GM23338 (cell line): ENCODE measurements at regions not wholly inside any gene's neighbourhood (a gene's known extent, or its start where the extent isn't known, plus 50 kb on each side); places are given as distances from the start of the nearest gene placed in this dataset.

Experiments
- ATAC-seq: fragments of 200-7000 bp; cut with Tn5 transposase; 3 replicates; pipeline ENCODE4 v1.9.1; 2020
- DNase-seq: peaks from one replicate; pipeline ENCODE4 v3.0.0-alpha.2; 2015; ENCODE audit warnings: low spot score
- H2AFZ ChIP-seq: fragments of 200-600 bp; sonication (generic); 2 replicates; pipeline ENCODE4 v1.8.0; 2016; ENCODE audit warnings: antibody characterized with exemption, mild to moderate bottlenecking, moderate library complexity
- H3F3A ChIP-seq: fragments of 200-600 bp; sonication (generic); replicated peaks from 2 replicates; pipeline ENCODE4 v1.8.0; 2017; ENCODE audit warnings: antibody characterized with exemption, mixed run types, low read depth
- H3K27ac ChIP-seq: fragments of 200-600 bp; sonication (generic); 2 replicates; pipeline ENCODE4 v1.6.1; 2016; ENCODE audit warnings: low read depth
- H3K27me3 ChIP-seq: fragments of 200-600 bp; sonication (generic); 2 replicates; pipeline ENCODE4 v1.8.0; 2016; ENCODE audit warnings: mild to moderate bottlenecking, mixed run types, moderate library complexity; ENCODE audit not compliant: insufficient read depth
- H3K36me3 ChIP-seq: fragments of 200-600 bp; sonication (generic); 2 replicates; pipeline ENCODE4 v1.8.0; 2016; ENCODE audit warnings: mild to moderate bottlenecking; ENCODE audit not compliant: insufficient read depth
- H3K4me1 ChIP-seq: fragments of 200-600 bp; sonication (generic); 2 replicates; pipeline ENCODE4 v1.8.0; 2016; ENCODE audit warnings: mild to moderate bottlenecking, moderate library complexity; ENCODE audit not compliant: insufficient read depth
- H3K4me2 ChIP-seq: fragments of 200-600 bp; sonication (generic); 2 replicates; pipeline ENCODE4 v1.7.1; 2017; ENCODE audit warnings: mixed run types
- H3K4me3 ChIP-seq: fragments of 200-600 bp; sonication (generic); 2 replicates; pipeline ENCODE4 v1.6.1; 2016; ENCODE audit warnings: mixed run types
- H3K79me2 ChIP-seq: fragments of 200-600 bp; sonication (generic); replicated peaks from 2 replicates; pipeline ENCODE4 v1.8.0; 2017; ENCODE audit warnings: mild to moderate bottlenecking; ENCODE audit not compliant: insufficient read depth
- H3K9me2 ChIP-seq: fragments of 200-600 bp; sonication (generic); 2 replicates; pipeline ENCODE4 v1.8.0; 2017; ENCODE audit not compliant: insufficient read depth
- H4K20me1 ChIP-seq: fragments of 200-600 bp; sonication (generic); replicated peaks from 2 replicates; pipeline ENCODE4 v1.8.0; 2017; ENCODE audit warnings: mild to moderate bottlenecking; ENCODE audit not compliant: insufficient read depth
- H3K27ac Mint-ChIP-seq: 2 replicates; pipeline ENCODE4 v1.8.0; 2020; ENCODE audit warnings: inconsistent platforms, mild to moderate bottlenecking, moderate library complexity, mixed read lengths
- H3K27me3 Mint-ChIP-seq: 3 replicates; pipeline ENCODE4 v1.8.0; 2022; ENCODE audit warnings: low read depth, mild to moderate bottlenecking, moderate library complexity, mixed read lengths, inconsistent platforms; ENCODE audit not compliant: insufficient read depth, poor library complexity
- H3K36me3 Mint-ChIP-seq: 3 replicates; pipeline ENCODE4 v1.8.0; 2021; ENCODE audit warnings: low read depth, mild to moderate bottlenecking, inconsistent platforms, moderate library complexity, mixed read lengths
- H3K4me1 Mint-ChIP-seq: 3 replicates; pipeline ENCODE4 v1.8.0; 2020; ENCODE audit warnings: mild to moderate bottlenecking, inconsistent platforms, mixed read lengths
- H3K4me3 Mint-ChIP-seq: 3 replicates; pipeline ENCODE4 v1.8.0; 2021; ENCODE audit warnings: moderate library complexity, mild to moderate bottlenecking, inconsistent platforms, mixed read lengths
- H3K9me3 Mint-ChIP-seq: 3 replicates; pipeline ENCODE4 v1.8.0; 2020; ENCODE audit warnings: moderate library complexity, mild to moderate bottlenecking, inconsistent platforms, mixed read lengths
- CREB1 ChIP-seq: fragments of 250-450 bp; sonication (Bioruptor Pico); IDR thresholded peaks from 2 replicates; pipeline ENCODE4 v1.5.0; 2020; ENCODE audit warnings: low read depth, mild to moderate bottlenecking, moderate library complexity
- EZH2 ChIP-seq: fragments of 200-600 bp; sonication (generic); IDR thresholded peaks from one replicate; pipeline ENCODE4 v1.8.0; 2017; ENCODE audit warnings: antibody characterized with exemption, mild to moderate bottlenecking, low read depth; ENCODE audit not compliant: unreplicated experiment
- EZH2phosphoT487 ChIP-seq: fragments of 200-600 bp; sonication (generic); IDR thresholded peaks from one replicate; pipeline ENCODE4 v1.8.1; 2018; ENCODE audit warnings: antibody characterized with exemption; ENCODE audit not compliant: unreplicated experiment
- JUNB ChIP-seq: IDR thresholded peaks from one replicate; pipeline ENCODE4 v1.6.1; 2016; ENCODE audit warnings: antibody characterized with exemption; ENCODE audit not compliant: unreplicated experiment
- NANOG ChIP-seq: IDR thresholded peaks from 2 replicates; pipeline ENCODE4 v1.6.1; 2016; ENCODE audit warnings: antibody characterized with exemption, borderline replicate concordance
- POLR2AphosphoS5 ChIP-seq: IDR thresholded peaks from 2 replicates; pipeline ENCODE4 v1.6.1; 2016; ENCODE audit warnings: antibody characterized with exemption, low read depth
- STAT1 ChIP-seq: IDR thresholded peaks from one replicate; pipeline ENCODE4 v1.6.1; 2016; ENCODE audit warnings: antibody characterized with exemption; ENCODE audit not compliant: unreplicated experiment
- ZNF114 ChIP-seq: fragments of 250-450 bp; sonication (Bioruptor Pico); IDR thresholded peaks from 2 replicates; pipeline ENCODE4 v1.5.0; 2020; ENCODE audit warnings: mild to moderate bottlenecking, moderate library complexity
- ZNF331 ChIP-seq: fragments of 250-450 bp; sonication (Bioruptor Pico); IDR thresholded peaks from 2 replicates; pipeline ENCODE4 v1.5.0; 2020; ENCODE audit warnings: low read depth, mild to moderate bottlenecking, moderate library complexity
- TF ChIP-seq, protein P1 (sequence below): IDR thresholded peaks from one replicate; pipeline ENCODE4 v1.6.1; 2018; ENCODE audit warnings: antibody characterized with exemption; ENCODE audit not compliant: unreplicated experiment
- TF ChIP-seq, protein P2 (sequence below): fragments of 250-450 bp; sonication (Bioruptor Pico); IDR thresholded peaks from 2 replicates; pipeline ENCODE4 v1.5.0; 2020; ENCODE audit warnings: mild to moderate bottlenecking, moderate library complexity
- TF ChIP-seq, protein P3 (sequence below), 2 experiments: fragments of 200-600 bp in 1 of 2; sonication (generic) in 1 of 2; conservative IDR thresholded peaks; 2 replicates each; pipeline versions ENCODE4 v1.5.1 to v1.6.1; 2016 to 2017; ENCODE audit warnings: antibody characterized with exemption in 2 of 2, low read depth in 2 of 2, mild to moderate bottlenecking in 2 of 2, moderate library complexity in 1 of 2
- TF ChIP-seq, protein P4 (sequence below): IDR thresholded peaks from 2 replicates; pipeline ENCODE4 v1.6.1; 2016; ENCODE audit warnings: antibody characterized with exemption

DNA sequence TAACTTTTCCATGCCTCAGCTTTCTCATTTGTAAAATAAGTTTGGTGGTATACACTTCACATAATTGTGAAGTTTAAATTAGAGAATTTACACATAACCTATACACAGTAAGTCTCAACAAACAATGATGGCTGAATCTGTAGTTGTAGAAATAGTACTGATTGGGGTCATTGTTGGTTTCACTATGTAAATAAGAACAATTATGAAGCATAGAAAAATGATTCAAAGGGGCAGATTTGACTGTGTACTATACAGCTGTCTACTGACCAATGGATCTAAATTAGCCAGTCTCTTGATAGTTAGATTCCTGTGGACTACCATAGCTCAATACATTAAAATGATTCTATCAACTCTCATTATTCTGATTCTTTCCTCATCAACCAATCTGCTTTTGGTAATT lies 181.1 kb upstream of the STXBP5 start:
- Histone ChIP-seq H2AFZ (no peak overlapping the region), H3F3A (no peaks in the 10 kb centered on the region), H3K9me2 (no peaks in the 10 kb centered on the region; the same call in none of the 2 replicates), H3K36me3 (no peaks in the 10 kb centered on the region), H3K27me3 (no peaks in the 10 kb centered on the region), H3K4me3 (no peak overlapping the region), H3K27ac (no peak overlapping the region), H4K20me1 (no peaks in the 10 kb centered on the region), H3K79me2 (no peaks in the 10 kb centered on the region), H3K4me1 (no peaks in the 10 kb centered on the region), H3K4me2 (no peak overlapping the region)
- no peaks in the 10 kb centered on the region for H3K36me3 Mint-ChIP-seq
- H3K27me3 Mint-ChIP-seq = no peaks in the 10 kb centered on the region
- H3K9me3 Mint-ChIP-seq = no peaks in the 10 kb centered on the region
- no peak overlapping the region for H3K27ac Mint-ChIP-seq
- ATAC-seq (no peak), DNase-seq (no peak)
- no peak for TF ChIP-seq ZNF331 (CRISPR knock-in tag)
- TF ChIP-seq ZNF114 (CRISPR knock-in tag) = no peak
- no peak for TF ChIP-seq CREB1 (CRISPR knock-in tag)
- TF ChIP-seq STAT1 = no peak
- no peak for TF ChIP-seq JUNB
- TF ChIP-seq POLR2AphosphoS5 = no peak
- TF ChIP-seq, protein P1, sequence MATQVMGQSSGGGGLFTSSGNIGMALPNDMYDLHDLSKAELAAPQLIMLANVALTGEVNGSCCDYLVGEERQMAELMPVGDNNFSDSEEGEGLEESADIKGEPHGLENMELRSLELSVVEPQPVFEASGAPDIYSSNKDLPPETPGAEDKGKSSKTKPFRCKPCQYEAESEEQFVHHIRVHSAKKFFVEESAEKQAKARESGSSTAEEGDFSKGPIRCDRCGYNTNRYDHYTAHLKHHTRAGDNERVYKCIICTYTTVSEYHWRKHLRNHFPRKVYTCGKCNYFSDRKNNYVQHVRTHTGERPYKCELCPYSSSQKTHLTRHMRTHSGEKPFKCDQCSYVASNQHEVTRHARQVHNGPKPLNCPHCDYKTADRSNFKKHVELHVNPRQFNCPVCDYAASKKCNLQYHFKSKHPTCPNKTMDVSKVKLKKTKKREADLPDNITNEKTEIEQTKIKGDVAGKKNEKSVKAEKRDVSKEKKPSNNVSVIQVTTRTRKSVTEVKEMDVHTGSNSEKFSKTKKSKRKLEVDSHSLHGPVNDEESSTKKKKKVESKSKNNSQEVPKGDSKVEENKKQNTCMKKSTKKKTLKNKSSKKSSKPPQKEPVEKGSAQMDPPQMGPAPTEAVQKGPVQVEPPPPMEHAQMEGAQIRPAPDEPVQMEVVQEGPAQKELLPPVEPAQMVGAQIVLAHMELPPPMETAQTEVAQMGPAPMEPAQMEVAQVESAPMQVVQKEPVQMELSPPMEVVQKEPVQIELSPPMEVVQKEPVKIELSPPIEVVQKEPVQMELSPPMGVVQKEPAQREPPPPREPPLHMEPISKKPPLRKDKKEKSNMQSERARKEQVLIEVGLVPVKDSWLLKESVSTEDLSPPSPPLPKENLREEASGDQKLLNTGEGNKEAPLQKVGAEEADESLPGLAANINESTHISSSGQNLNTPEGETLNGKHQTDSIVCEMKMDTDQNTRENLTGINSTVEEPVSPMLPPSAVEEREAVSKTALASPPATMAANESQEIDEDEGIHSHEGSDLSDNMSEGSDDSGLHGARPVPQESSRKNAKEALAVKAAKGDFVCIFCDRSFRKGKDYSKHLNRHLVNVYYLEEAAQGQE = no peak
- TF ChIP-seq NANOG = no peak
- TF ChIP-seq, protein P2, sequence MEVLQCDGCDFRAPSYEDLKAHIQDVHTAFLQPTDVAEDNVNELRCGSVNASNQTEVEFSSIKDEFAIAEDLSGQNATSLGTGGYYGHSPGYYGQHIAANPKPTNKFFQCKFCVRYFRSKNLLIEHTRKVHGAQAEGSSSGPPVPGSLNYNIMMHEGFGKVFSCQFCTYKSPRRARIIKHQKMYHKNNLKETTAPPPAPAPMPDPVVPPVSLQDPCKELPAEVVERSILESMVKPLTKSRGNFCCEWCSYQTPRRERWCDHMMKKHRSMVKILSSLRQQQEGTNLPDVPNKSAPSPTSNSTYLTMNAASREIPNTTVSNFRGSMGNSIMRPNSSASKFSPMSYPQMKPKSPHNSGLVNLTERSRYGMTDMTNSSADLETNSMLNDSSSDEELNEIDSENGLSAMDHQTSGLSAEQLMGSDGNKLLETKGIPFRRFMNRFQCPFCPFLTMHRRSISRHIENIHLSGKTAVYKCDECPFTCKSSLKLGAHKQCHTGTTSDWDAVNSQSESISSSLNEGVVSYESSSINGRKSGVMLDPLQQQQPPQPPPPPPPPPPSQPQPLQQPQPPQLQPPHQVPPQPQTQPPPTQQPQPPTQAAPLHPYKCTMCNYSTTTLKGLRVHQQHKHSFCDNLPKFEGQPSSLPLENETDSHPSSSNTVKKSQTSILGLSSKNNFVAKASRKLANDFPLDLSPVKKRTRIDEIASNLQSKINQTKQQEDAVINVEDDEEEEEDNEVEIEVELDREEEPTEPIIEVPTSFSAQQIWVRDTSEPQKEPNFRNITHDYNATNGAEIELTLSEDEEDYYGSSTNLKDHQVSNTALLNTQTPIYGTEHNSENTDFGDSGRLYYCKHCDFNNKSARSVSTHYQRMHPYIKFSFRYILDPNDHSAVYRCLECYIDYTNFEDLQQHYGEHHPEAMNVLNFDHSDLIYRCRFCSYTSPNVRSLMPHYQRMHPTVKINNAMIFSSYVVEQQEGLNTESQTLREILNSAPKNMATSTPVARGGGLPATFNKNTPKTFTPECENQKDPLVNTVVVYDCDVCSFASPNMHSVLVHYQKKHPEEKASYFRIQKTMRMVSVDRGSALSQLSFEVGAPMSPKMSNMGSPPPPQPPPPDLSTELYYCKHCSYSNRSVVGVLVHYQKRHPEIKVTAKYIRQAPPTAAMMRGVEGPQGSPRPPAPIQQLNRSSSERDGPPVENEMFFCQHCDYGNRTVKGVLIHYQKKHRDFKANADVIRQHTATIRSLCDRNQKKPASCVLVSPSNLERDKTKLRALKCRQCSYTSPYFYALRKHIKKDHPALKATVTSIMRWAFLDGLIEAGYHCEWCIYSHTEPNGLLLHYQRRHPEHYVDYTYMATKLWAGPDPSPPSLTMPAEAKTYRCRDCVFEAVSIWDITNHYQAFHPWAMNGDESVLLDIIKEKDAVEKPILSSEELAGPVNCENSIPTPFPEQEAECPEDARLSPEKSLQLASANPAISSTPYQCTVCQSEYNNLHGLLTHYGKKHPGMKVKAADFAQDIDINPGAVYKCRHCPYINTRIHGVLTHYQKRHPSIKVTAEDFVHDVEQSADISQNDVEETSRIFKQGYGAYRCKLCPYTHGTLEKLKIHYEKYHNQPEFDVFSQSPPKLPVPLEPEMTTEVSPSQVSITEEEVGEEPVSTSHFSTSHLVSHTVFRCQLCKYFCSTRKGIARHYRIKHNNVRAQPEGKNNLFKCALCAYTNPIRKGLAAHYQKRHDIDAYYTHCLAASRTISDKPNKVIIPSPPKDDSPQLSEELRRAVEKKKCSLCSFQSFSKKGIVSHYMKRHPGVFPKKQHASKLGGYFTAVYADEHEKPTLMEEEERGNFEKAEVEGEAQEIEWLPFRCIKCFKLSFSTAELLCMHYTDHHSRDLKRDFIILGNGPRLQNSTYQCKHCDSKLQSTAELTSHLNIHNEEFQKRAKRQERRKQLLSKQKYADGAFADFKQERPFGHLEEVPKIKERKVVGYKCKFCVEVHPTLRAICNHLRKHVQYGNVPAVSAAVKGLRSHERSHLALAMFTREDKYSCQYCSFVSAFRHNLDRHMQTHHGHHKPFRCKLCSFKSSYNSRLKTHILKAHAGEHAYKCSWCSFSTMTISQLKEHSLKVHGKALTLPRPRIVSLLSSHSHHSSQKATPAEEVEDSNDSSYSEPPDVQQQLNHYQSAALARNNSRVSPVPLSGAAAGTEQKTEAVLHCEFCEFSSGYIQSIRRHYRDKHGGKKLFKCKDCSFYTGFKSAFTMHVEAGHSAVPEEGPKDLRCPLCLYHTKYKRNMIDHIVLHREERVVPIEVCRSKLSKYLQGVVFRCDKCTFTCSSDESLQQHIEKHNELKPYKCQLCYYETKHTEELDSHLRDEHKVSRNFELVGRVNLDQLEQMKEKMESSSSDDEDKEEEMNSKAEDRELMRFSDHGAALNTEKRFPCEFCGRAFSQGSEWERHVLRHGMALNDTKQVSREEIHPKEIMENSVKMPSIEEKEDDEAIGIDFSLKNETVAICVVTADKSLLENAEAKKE = no peak
- TF ChIP-seq, protein P3, sequence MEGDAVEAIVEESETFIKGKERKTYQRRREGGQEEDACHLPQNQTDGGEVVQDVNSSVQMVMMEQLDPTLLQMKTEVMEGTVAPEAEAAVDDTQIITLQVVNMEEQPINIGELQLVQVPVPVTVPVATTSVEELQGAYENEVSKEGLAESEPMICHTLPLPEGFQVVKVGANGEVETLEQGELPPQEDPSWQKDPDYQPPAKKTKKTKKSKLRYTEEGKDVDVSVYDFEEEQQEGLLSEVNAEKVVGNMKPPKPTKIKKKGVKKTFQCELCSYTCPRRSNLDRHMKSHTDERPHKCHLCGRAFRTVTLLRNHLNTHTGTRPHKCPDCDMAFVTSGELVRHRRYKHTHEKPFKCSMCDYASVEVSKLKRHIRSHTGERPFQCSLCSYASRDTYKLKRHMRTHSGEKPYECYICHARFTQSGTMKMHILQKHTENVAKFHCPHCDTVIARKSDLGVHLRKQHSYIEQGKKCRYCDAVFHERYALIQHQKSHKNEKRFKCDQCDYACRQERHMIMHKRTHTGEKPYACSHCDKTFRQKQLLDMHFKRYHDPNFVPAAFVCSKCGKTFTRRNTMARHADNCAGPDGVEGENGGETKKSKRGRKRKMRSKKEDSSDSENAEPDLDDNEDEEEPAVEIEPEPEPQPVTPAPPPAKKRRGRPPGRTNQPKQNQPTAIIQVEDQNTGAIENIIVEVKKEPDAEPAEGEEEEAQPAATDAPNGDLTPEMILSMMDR (conservative IDR thresholded peaks at IDR 0.05; ENCODE audit: low read depth in 2 of 2) = no peak
- no peak for TF ChIP-seq EZH2phosphoT487
- no peak for TF ChIP-seq EZH2
- TF ChIP-seq, protein P4, sequence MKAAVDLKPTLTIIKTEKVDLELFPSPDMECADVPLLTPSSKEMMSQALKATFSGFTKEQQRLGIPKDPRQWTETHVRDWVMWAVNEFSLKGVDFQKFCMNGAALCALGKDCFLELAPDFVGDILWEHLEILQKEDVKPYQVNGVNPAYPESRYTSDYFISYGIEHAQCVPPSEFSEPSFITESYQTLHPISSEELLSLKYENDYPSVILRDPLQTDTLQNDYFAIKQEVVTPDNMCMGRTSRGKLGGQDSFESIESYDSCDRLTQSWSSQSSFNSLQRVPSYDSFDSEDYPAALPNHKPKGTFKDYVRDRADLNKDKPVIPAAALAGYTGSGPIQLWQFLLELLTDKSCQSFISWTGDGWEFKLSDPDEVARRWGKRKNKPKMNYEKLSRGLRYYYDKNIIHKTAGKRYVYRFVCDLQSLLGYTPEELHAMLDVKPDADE = no peak
- H3K4me3 Mint-ChIP-seq = no peak overlapping the region
- no peaks in the 10 kb centered on the region for H3K4me1 Mint-ChIP-seq
